ENCODE measurements at regions not wholly inside any gene's neighbourhood (a gene's known extent, or its start where the extent isn't known, plus 50 kb on each side); places are given as distances from the start of the nearest gene placed in this dataset.

DNA sequence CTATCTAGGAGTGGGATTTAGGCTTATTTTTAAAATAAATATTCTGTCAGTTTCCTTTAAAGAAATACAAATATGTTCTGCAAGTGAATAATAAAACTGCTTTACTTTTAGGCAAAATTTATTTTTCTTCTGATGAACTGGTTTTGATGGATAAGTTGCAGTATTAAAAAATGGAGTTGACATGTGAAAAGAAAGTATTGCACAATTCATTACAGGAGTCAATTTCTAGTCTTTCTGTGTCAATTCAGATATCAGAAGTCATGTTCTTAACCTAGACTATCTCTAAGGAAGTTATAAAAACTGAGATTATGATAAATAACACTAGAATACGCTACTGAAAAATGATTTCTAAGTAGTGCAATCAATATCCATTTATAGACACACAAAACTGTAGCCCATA, 270.2 kb upstream of the TMPRSS15 start:
- Histone ChIP-seq H3K36me3 (ENCODE audit: insufficient read depth, low read length) (no peaks in the 10 kb centered on the region), H3K27me3 (ENCODE audit: insufficient read depth, low read length, poor library complexity, severe bottlenecking) (no peaks in the 10 kb centered on the region), H3K4me1 (ENCODE audit: insufficient read depth, low read length) (no peaks in the 10 kb centered on the region), H3K27ac (ENCODE audit: low read depth, low read length) (no peak overlapping the region), H3K9me3 (ENCODE audit: low read length) (no peaks in the 10 kb centered on the region), H3K4me3 (ENCODE audit: low read length) (no peak overlapping the region)
- Mint-ChIP-seq H3K9me3 (peaks cover 6 to 36% (median 14%) of the 10 kb centered on the region in 5 donors), H3K4me3 (no peak overlapping the region), H3K4me1 (no peaks in the 10 kb centered on the region), H3K27me3 (no peaks in the 10 kb centered on the region), H3K36me3 (no peaks in the 10 kb centered on the region), H3K27ac (no peak overlapping the region)
- CTCF ChIA-PET, result no interaction called here
- POLR2A ChIA-PET, result no interaction called here
- DNase-seq, result no peak

DNA sequence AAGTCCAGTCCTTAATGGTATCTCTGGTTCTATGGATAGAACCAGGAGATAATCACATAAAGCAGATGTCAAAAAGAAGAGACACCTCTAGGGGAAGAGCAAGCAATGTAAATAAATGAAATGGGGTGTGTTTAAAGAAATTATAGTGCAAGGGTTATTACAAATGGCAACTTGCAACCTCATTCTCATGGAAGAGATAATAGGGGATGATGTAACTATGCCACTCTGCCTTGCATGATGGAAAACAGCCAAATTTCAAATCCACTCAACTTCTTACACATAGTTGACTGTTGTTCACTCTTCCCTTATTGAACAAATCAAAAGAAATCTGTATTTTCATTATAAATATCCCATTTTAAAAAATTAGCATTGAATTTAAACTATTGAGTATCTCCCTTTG, 274.0 kb upstream of the TMPRSS15 start:
- Histone ChIP-seq H3K9me3 (ENCODE audit: low read length) (no peaks in the 10 kb centered on the region), H3K27ac (ENCODE audit: low read depth, low read length) (no peak overlapping the region), H3K4me1 (ENCODE audit: insufficient read depth, low read length) (no peaks in the 10 kb centered on the region), H3K4me3 (ENCODE audit: low read length) (no peak overlapping the region), H3K36me3 (ENCODE audit: insufficient read depth, low read length) (no peaks in the 10 kb centered on the region), H3K27me3 (ENCODE audit: insufficient read depth, low read length, poor library complexity, severe bottlenecking) (no peaks in the 10 kb centered on the region)
- no peak for DNase-seq
- Mint-ChIP-seq H3K4me1 (no peaks in the 10 kb centered on the region), H3K36me3 (no peaks in the 10 kb centered on the region), H3K27me3 (no peaks in the 10 kb centered on the region), H3K9me3 (peaks cover 5 to 9% (median 6%) of the 10 kb centered on the region in 5 donors), H3K4me3 (no peak overlapping the region), H3K27ac (no peak overlapping the region)
- ChIA-PET CTCF (no interaction called here), POLR2A (no interaction called here)

DNA sequence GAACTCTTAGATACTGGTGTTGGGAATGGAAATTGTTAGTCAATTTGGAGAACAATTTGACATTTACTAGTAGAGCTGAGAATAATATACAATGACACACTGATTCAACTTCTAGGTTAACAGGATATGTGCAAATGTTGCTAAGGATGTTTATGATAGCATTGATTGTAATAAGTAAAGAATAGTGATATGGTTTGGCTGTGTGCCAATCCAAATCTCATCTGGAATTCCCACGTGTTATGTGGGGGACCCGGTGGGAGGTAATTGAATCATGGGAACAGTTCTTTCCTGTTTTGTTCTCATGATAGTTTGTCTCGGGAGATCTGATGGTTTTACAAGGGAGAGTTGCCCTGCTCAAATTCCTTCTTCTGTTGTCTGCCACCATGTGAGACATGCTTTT, 302.4 kb upstream of the TMPRSS15 start:
- Mint-ChIP-seq H3K27ac (no peak overlapping the region), H3K4me3 (no peak overlapping the region), H3K27me3 (no peaks in the 10 kb centered on the region), H3K4me1 (no peaks in the 10 kb centered on the region), H3K9me3 (peaks cover 0 to 25% (median 2%) of the 10 kb centered on the region in 5 donors), H3K36me3 (no peaks in the 10 kb centered on the region)
- DNase-seq, result no peak
- no peak overlapping the region for H3K27ac ChIP-seq (ENCODE audit: low read depth, low read length)
- no peaks in the 10 kb centered on the region for H3K4me1 ChIP-seq (ENCODE audit: insufficient read depth, low read length)
- POLR2A ChIA-PET, result no interaction called here
- no peaks in the 10 kb centered on the region for H3K9me3 ChIP-seq (ENCODE audit: low read length)
- H3K36me3 ChIP-seq (ENCODE audit: insufficient read depth, low read length), result no peaks in the 10 kb centered on the region
- H3K27me3 ChIP-seq (ENCODE audit: insufficient read depth, low read length, poor library complexity, severe bottlenecking), result no peaks in the 10 kb centered on the region
- no peak overlapping the region for H3K4me3 ChIP-seq (ENCODE audit: low read length)
- CTCF ChIA-PET, result no interaction called here

DNA sequence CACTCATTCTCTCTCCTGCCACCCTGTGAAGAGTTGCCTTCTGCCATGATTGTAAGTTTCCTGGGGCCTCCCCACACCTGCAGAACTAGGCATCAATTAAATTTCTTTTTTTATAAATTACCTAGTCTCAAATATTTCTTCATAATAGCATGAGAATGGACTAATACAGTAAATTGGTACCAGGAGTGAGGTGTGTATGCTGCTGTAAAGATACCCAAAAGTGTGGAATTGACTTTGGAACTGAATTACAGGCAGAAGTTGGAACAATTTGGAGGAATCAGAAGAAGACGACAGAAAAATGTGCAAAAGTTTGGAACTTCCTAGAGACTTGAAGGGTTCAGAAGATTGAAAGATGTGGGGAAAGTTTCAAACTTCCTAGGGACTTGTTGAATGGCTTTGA, 308.1 kb upstream of the TMPRSS15 start:
- Histone ChIP-seq H3K36me3 (ENCODE audit: insufficient read depth, low read length) (no peaks in the 10 kb centered on the region), H3K9me3 (ENCODE audit: low read length) (no peaks in the 10 kb centered on the region), H3K27me3 (ENCODE audit: insufficient read depth, low read length, poor library complexity, severe bottlenecking) (no peaks in the 10 kb centered on the region), H3K4me1 (ENCODE audit: insufficient read depth, low read length) (no peaks in the 10 kb centered on the region), H3K4me3 (ENCODE audit: low read length) (no peak overlapping the region), H3K27ac (ENCODE audit: low read depth, low read length) (no peak overlapping the region)
- Mint-ChIP-seq H3K4me1 (no peaks in the 10 kb centered on the region), H3K27ac (no peak overlapping the region), H3K9me3 (peaks cover 0 to 30% (median 2%) of the 10 kb centered on the region in 5 donors), H3K27me3 (no peaks in the 10 kb centered on the region), H3K36me3 (peaks cover 0 to 1% (median 0%) of the 10 kb centered on the region in 3 donors), H3K4me3 (peak overlapping the region in 1 of 7 donors; percentile 40)
- ChIA-PET CTCF (no interaction called here), POLR2A (no interaction called here)
- no peak for DNase-seq

DNA sequence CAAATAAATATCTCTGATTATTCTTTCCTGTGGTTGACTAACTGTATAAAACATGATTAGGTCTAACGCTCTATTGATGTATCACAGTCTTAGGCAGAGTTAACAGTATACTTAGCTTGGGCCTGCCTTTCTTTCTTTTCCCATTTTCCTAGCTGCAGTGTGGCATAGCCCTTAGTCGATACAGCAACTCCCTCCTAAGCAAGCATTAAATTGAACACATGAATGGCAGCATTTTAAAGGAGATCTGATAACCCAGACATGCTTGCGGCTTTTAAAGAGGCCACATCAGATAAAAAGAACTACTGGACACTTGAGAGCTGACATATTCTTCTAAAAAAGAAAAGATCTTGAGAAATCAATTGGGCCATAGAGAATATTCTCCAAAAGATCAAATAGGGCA, 312.0 kb upstream of the TMPRSS15 start:
- Histone ChIP-seq H3K36me3 (ENCODE audit: insufficient read depth, low read length) (no peaks in the 10 kb centered on the region), H3K27ac (ENCODE audit: low read depth, low read length) (no peak overlapping the region), H3K4me3 (ENCODE audit: low read length) (no peak overlapping the region), H3K9me3 (ENCODE audit: low read length) (no peaks in the 10 kb centered on the region), H3K4me1 (ENCODE audit: insufficient read depth, low read length) (no peaks in the 10 kb centered on the region), H3K27me3 (ENCODE audit: insufficient read depth, low read length, poor library complexity, severe bottlenecking) (no peaks in the 10 kb centered on the region)
- H3K4me1 Mint-ChIP-seq, result no peaks in the 10 kb centered on the region
- DNase-seq, result no peak
- H3K4me3 Mint-ChIP-seq, result no peak overlapping the region
- ChIA-PET CTCF (no interaction called here), POLR2A (no interaction called here)
- H3K27me3 Mint-ChIP-seq, result no peaks in the 10 kb centered on the region
- peaks cover 0 to 27% (median 7%) of the 10 kb centered on the region in 5 donors for H3K9me3 Mint-ChIP-seq
- peaks cover 0 to 1% (median 0%) of the 10 kb centered on the region in 3 donors for H3K36me3 Mint-ChIP-seq
- H3K27ac Mint-ChIP-seq, result no peak overlapping the region

DNA sequence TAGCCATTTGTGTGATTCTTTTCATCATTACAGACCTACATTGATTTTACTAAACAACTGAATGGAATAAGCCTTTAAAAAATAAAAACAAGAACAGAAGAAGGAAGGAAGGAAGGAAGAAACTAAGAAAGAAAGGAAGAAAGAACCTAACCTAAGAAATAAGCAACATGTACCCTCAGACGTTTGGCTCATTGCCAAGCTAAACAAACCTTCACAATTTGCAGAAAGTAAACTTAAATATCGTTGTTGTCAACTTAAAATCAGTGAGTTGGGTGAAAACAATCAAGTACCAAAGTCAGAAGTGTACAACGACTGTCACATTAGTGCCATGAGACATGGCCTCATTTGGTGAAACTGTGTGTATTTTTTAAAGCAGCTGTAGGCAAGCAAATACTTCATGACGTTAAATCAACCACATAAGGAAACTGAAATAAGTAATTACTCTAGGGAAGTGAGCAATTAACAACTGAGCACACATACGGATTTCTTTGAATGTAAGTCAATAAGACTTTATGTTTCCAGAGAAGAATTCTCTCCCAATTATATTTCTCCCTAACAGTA, 313.1 kb upstream of the TMPRSS15 start:
- CTCF ChIA-PET, result no interaction called here

DNA sequence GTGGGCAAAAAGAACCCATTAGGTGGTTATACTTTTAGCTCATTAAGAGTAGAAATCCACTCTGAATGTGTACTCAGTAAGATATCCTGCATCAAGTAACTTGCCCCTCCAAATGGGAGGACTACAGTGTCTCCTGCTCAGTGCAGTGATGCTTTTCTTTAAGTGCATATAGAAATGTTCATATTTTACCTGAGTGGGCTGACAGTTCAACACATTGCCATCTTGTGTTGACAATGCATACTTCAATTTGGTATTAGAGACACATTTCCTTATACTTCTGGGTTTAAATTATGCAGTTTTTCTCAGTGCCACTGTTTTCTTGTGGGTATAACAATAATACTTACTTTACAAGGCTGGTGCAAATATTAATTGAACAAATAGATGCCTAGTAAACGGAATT, 318.6 kb upstream of the TMPRSS15 start:
- Mint-ChIP-seq H3K9me3 (peaks cover 2 to 26% (median 10%) of the 10 kb centered on the region in 5 donors), H3K27ac (no peak overlapping the region), H3K4me3 (no peak overlapping the region), H3K4me1 (no peaks in the 10 kb centered on the region), H3K27me3 (no peaks in the 10 kb centered on the region), H3K36me3 (no peaks in the 10 kb centered on the region)
- Histone ChIP-seq H3K4me1 (ENCODE audit: insufficient read depth, low read length) (no peaks in the 10 kb centered on the region), H3K9me3 (ENCODE audit: low read length) (no peaks in the 10 kb centered on the region), H3K4me3 (ENCODE audit: low read length) (no peak overlapping the region), H3K27me3 (ENCODE audit: insufficient read depth, low read length, poor library complexity, severe bottlenecking) (no peaks in the 10 kb centered on the region), H3K36me3 (ENCODE audit: insufficient read depth, low read length) (no peaks in the 10 kb centered on the region), H3K27ac (ENCODE audit: low read depth, low read length) (no peak overlapping the region)
- DNase-seq, result no peak
- POLR2A ChIA-PET, result no interaction called here
- CTCF ChIA-PET, result no interaction called here

More for the DNA sequence above, 313.1 kb upstream of the TMPRSS15 start:
- H3K4me1 Mint-ChIP-seq, result no peaks in the 10 kb centered on the region
- H3K27me3 ChIP-seq (ENCODE audit: insufficient read depth, low read length, poor library complexity, severe bottlenecking), result no peaks in the 10 kb centered on the region
- H3K9me3 ChIP-seq (ENCODE audit: low read length), result no peaks in the 10 kb centered on the region
- no peak overlapping the region for H3K27ac ChIP-seq (ENCODE audit: low read depth, low read length)
- no peaks in the 10 kb centered on the region for H3K36me3 ChIP-seq (ENCODE audit: insufficient read depth, low read length)
- H3K4me3 Mint-ChIP-seq, result no peak overlapping the region
- no peaks in the 10 kb centered on the region for H3K27me3 Mint-ChIP-seq
- POLR2A ChIA-PET, result no interaction called here
- no peak for DNase-seq
- H3K4me1 ChIP-seq (ENCODE audit: insufficient read depth, low read length), result no peaks in the 10 kb centered on the region
- no peak overlapping the region for H3K4me3 ChIP-seq (ENCODE audit: low read length)
- H3K9me3 Mint-ChIP-seq, result peaks cover 0 to 22% (median 7%) of the 10 kb centered on the region in 5 donors
- peaks cover 0 to 1% (median 0%) of the 10 kb centered on the region in 3 donors for H3K36me3 Mint-ChIP-seq
- no peak overlapping the region for H3K27ac Mint-ChIP-seq

DNA sequence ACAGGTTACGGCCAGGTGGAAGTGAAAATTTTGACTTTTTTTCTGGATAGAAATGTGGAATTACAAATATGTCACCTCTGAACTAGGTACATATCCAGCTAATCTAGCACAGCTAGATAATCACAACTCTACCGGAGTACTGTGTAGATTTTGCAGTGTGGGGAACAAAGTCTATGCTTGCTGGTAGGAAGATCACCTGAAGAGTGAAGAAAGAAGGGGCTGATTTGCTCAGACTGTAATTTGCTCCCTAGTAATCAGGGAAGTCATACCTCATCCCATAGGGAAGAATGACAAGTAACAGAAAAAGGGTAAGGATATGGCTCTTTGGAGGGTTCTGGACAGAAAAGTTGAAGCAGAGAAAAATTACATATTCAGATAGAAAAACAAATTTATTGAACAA, 319.6 kb upstream of the TMPRSS15 start:
- DNase-seq, result no peak
- H3K36me3 ChIP-seq (ENCODE audit: insufficient read depth, low read length), result no peaks in the 10 kb centered on the region
- Mint-ChIP-seq H3K9me3 (peaks cover 2 to 26% (median 10%) of the 10 kb centered on the region in 5 donors), H3K36me3 (no peaks in the 10 kb centered on the region), H3K27ac (no peak overlapping the region), H3K27me3 (no peaks in the 10 kb centered on the region), H3K4me1 (no peaks in the 10 kb centered on the region), H3K4me3 (no peak overlapping the region)
- no peak overlapping the region for H3K4me3 ChIP-seq (ENCODE audit: low read length)
- no peaks in the 10 kb centered on the region for H3K4me1 ChIP-seq (ENCODE audit: insufficient read depth, low read length)
- no peaks in the 10 kb centered on the region for H3K27me3 ChIP-seq (ENCODE audit: insufficient read depth, low read length, poor library complexity, severe bottlenecking)
- H3K27ac ChIP-seq (ENCODE audit: low read depth, low read length), result no peak overlapping the region
- ChIA-PET POLR2A (no interaction called here), CTCF (no interaction called here)
- no peaks in the 10 kb centered on the region for H3K9me3 ChIP-seq (ENCODE audit: low read length)

DNA sequence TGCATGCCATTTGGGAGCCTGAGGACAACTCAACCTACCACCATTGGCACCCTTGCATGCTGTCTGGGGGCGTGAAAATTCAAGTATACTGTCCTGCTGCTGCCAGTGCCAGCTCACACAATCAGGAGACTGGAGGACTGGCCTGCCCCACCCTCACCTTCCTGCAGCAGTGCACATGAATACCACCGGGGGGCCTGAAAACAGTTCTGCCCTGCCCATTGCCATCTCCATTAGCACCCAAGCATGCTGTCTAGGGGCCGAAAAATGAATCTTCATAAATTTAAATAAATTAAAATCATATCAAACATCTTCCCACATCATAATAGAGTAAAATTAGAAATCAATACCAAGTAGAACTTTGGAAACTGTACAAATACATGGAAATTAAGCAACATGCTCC, 322.1 kb upstream of the TMPRSS15 start:
- no peaks in the 10 kb centered on the region for H3K4me1 ChIP-seq (ENCODE audit: insufficient read depth, low read length)
- Mint-ChIP-seq H3K27me3 (no peaks in the 10 kb centered on the region), H3K4me1 (no peaks in the 10 kb centered on the region), H3K9me3 (peaks cover 2 to 25% (median 10%) of the 10 kb centered on the region in 5 donors), H3K4me3 (no peak overlapping the region), H3K27ac (no peak overlapping the region), H3K36me3 (no peaks in the 10 kb centered on the region)
- no peaks in the 10 kb centered on the region for H3K9me3 ChIP-seq (ENCODE audit: low read length)
- no peak overlapping the region for H3K4me3 ChIP-seq (ENCODE audit: low read length)
- no peak for DNase-seq
- CTCF ChIA-PET, result no interaction called here
- H3K36me3 ChIP-seq (ENCODE audit: insufficient read depth, low read length), result no peaks in the 10 kb centered on the region
- POLR2A ChIA-PET, result no interaction called here
- no peak overlapping the region for H3K27ac ChIP-seq (ENCODE audit: low read depth, low read length)
- no peaks in the 10 kb centered on the region for H3K27me3 ChIP-seq (ENCODE audit: insufficient read depth, low read length, poor library complexity, severe bottlenecking)
